ENCODE measurements at regions not wholly inside any gene's neighbourhood (a gene's known extent, or its start where the extent isn't known, plus 50 kb on each side); places are given as distances from the start of the nearest gene placed in this dataset.
"Not testable (repeated sequence)": the region's sequence is repeated elsewhere in the genome, so short reads cannot be mapped to it uniquely, and the experiment has no call there.

GRCh38 chr7:42677751-42678699 lies 233.8 kb downstream of the C7orf25 start:
- no peak for ATAC-seq

- ATAC-seq, result no peak
Measured at GRCh38 chr7:42674541-42674940, 237.3 kb downstream of the C7orf25 start.

GRCh38 chr7:42673951-42674350 lies 237.9 kb downstream of the C7orf25 start:
- ATAC-seq, result no peak

GRCh38 chr7:42672339-42672999 lies 239.4 kb downstream of the C7orf25 start:
- no peak for ATAC-seq

GRCh38 chr7:42671627-42672026 lies 240.2 kb downstream of the C7orf25 start:
- ATAC-seq, result no peak

- ATAC-seq, result no peak
Measured at GRCh38 chr7:42666994-42667393, 244.9 kb downstream of the C7orf25 start.

GRCh38 chr7:42662862-42663261 lies 249.0 kb downstream of the C7orf25 start:
- no peak for ATAC-seq

GRCh38 chr7:42661312-42661711 lies 250.6 kb downstream of the C7orf25 start:
- no peak for ATAC-seq

GRCh38 chr7:42650701-42651100 lies 261.2 kb downstream of the C7orf25 start:
- no peak for ATAC-seq

GRCh38 chr7:42650171-42650570 lies 261.7 kb downstream of the C7orf25 start:
- ATAC-seq, result no peak

GRCh38 chr7:42645906-42646305 lies 266.0 kb downstream of the C7orf25 start:
- ATAC-seq, result no peak

- no peak for ATAC-seq
Measured at GRCh38 chr7:42642699-42643098, 269.2 kb downstream of the C7orf25 start.

- no peak for ATAC-seq
Measured at GRCh38 chr7:42639930-42640329, 271.9 kb downstream of the C7orf25 start.

- ATAC-seq, result not testable (repeated sequence)
Measured at GRCh38 chr7:42636380-42636779, 275.5 kb downstream of the C7orf25 start.

GRCh38 chr7:42628054-42628453 lies 283.8 kb downstream of the C7orf25 start:
- ATAC-seq, result no peak

- no peak for ATAC-seq
Measured at GRCh38 chr7:42627626-42628025, 284.2 kb downstream of the C7orf25 start.

- no peak for ATAC-seq
Measured at GRCh38 chr7:42627101-42627500, 284.8 kb downstream of the C7orf25 start.

GRCh38 chr7:42625421-42625820 lies 286.4 kb downstream of the C7orf25 start:
- ATAC-seq, result no peak

GRCh38 chr7:42624471-42624870 lies 287.4 kb downstream of the C7orf25 start:
- ATAC-seq, result no peak

- ATAC-seq, result no peak
Measured at GRCh38 chr7:42621543-42622219, 290.2 kb downstream of the C7orf25 start.

GRCh38 chr7:42618651-42619360 lies 293.1 kb downstream of the C7orf25 start:
- ATAC-seq, result no peak

GRCh38 chr7:42617806-42618457 lies 293.9 kb downstream of the C7orf25 start:
- no peak for ATAC-seq
